SKM-1 treated with dmso at 0.1 percent for 144 hours (cell line): ENCODE measurements at regions not wholly inside any gene's neighbourhood (a gene's known extent, or its start where the extent isn't known, plus 50 kb on each side); places are given as distances from the start of the nearest gene placed in this dataset.

Experiments used
- DNase-seq: peaks from one replicate; lab custom pipeline; 2025; ENCODE audit not compliant: unreplicated experiment; lab: John Stamatoyannopoulos, UW

- no peak for DNase-seq
Measured at GRCh38 chr10:94276140-94276539, 86.6 kb downstream of the NOC3L start.

GRCh38 chr10:94277450-94277849, 85.3 kb downstream of the NOC3L start:
- no peak for DNase-seq

GRCh38 chr10:94279835-94280709, 82.7 kb downstream of the NOC3L start:
- DNase-seq = peak; percentile 52

GRCh38 chr10:94281654-94282053, 81.1 kb downstream of the NOC3L start:
- DNase-seq = no peak

GRCh38 chr10:94282369-94282768, 80.4 kb downstream of the NOC3L start:
- no peak for DNase-seq
